ENCODE measurements at regions not wholly inside any gene's neighbourhood (a gene's known extent, or its start where the extent isn't known, plus 50 kb on each side); places are given as distances from the start of the nearest gene placed in this dataset.

DNA sequence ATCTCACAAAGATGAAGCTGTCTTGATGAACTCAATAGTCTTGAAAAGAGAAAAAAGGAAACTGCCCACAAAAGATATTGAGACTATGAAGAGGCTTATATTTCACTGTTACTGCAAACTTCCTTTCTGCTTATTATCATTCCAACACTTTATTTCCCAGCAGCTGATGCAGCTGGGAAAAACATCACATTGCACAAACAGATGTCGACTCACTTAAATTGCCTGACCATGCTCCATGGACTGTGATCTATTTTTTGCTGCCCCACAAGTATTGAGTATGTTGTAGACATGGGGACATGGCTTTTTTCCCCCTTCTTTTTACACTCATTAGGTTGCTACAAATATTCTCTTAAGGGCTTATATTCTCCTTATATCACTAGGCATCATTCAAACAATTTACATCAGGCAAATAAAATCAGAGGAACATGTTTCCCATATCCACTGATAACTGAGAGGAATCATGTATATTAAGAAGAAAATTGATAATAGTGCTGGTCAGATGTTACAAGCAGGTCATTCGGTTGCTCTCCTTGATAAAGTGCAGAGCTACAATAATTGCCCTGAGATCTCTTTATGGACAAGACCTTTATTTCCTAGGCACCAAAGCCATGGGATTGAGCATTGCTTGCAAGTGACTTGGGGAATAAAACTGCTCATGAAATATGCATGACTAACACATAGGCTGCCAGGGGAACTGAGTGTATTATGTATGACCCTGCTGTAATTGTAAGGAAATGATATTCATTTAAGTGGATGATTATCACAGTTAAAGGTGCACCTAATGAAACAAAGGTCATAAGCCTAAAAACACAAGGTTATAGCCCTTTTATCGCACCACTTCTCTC is 509.9 kb downstream of the ZNF608 start:
- no peak for DNase-seq (ENCODE audit: low read depth in 2 of 2)

DNA sequence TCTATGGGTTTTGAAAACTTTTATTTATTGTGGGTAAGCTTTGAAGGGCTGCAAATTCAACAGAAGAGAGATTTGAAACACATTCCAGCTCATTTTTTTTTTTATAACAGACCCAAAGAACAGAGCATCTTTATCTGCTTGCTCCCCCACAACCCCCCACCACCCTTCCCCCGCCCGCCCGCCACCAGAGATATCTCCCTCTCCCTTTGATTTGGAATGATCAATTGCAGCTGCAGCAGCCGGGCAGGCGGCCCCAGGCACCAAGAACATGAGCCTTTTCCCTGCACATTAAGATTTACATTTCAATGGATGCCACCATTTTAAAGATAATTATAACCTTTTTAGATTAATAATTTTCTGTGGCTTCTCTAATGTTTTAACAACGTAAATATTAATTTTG is 510.9 kb downstream of the ZNF608 start:
- no peak for DNase-seq (ENCODE audit: low read depth in 2 of 2)

DNA sequence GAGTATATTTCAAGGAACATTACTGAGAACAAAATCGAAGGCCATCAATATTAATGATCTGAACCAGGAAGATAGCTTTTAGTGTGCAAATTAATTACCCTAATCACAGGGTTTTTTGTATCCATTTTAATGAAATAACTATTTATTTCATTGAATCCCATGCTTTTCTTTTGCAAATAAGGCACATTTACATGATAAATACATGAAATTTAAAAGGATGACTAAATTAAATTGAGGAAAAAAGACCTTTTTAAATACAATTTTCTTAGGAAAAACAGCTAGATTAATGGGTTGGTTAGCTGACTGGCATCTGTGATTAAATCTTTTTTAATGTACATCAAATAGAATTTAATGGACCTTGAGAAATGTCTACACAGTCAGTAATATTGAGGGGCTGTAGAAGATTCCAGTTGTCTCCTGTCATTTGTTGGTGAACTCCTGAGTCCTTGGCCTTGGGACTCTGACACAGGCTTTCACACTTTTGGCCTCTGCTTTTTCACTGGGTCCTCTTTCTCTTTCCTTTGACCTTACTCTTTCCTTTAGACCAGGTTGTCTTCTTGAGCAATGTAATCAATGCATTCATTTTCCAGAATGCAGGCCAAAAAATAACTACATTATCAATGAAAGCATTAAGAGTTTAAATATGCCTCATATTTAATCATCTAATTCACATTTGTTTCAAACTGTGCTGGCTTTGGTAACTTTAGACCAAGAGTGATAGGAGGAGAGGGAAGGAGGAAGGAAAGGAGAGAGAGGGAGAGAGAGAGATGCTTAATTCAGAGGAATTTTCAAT is 511.5 kb downstream of the ZNF608 start:
- no peak for DNase-seq (ENCODE audit: low read depth in 2 of 2)

DNA sequence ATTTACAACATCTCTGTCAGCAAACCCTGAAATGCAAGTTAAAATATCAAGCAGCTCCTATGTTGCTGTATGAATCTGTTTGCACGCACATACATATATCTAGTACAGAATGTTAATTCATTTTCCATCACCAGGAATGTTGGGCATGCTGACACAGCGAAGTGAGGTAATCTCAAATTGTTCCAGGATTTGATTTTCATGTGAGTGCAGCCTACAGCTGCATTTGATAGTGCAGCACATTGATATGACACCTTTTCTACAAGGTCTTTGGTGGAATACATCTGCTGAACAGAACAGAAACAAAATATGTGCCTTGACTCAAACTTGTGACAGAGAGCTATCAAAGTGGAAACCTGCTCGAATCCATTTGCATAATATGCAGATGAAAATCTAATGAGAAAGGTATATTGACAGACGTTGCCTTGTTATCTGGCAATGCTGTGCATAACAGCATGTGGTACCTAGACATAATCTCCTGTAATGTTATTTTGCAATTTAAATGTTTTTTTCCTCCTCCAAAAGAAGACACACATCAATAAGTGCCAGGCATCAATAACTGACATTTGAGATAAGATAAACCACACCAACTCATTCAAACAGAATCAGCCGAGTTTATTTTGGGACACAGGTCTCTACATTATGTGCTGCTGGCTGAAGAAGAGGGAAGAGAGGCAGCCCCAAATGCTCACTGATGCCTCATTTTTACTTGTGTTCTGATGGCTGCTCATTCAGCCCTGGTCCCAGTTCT is 512.2 kb downstream of the ZNF608 start:
- DNase-seq (ENCODE audit: low read depth in 2 of 2) = no peak

DNA sequence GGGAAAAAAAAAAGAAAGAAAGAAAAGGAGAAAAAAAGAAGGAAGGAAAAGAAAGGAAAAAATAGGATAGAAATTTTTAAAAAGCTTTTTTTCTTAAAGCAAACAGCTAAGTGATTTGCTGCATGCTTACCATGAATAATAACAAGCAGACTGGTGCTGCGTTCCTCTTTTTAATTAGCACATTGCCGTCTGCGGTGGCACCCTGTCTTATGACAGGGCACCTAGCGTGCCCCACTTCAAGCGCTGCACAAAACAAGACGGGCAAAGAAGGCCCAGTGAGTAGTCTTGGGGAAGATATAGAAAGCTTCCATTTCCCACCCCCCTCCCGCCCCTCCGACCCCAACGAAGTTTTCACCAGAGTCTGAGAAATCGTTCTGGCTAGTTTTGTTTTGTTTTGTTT is 513.9 kb downstream of the ZNF608 start:
- no peak for DNase-seq (ENCODE audit: low read depth in 2 of 2)

DNA sequence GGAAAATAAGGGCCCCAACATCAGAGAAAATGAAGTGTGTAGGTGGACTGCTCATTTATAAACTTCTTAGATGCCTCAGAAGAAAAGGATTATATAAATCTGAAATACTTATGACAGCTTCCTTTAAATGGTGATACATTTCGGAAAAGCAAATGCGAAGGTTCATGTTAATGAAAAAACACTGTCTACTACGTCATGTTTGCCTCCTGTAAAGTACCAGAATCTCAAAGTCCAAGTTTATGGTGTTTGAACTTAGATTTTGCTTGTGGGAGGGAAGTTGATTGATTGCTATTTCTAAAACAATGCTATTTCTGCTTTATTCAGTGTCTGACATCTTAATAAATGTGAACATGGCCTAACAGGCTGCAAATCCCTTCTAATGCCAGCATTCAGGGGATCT is 514.6 kb downstream of the ZNF608 start:
- DNase-seq (ENCODE audit: low read depth in 2 of 2) = no peak

DNA sequence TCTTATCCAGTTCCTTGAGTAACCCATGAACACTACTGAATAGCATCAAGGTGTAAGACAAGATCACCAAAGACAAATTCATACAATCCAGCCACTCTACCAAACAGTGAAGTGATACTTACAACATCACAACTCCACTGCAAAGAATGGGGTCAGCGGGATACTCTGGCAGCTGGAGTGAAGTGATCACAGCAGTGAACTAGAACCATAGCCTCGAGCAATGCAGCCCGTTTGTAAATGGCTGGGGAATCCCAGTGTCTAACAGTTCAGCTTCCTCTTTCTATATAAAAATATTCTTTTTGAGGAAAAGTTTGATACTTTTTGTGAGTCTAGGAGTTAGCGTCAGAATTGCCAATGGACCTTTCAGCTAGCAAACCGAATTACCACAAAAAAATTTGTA is 515.2 kb downstream of the ZNF608 start:
- no peak for DNase-seq (ENCODE audit: low read depth in 2 of 2)

DNA sequence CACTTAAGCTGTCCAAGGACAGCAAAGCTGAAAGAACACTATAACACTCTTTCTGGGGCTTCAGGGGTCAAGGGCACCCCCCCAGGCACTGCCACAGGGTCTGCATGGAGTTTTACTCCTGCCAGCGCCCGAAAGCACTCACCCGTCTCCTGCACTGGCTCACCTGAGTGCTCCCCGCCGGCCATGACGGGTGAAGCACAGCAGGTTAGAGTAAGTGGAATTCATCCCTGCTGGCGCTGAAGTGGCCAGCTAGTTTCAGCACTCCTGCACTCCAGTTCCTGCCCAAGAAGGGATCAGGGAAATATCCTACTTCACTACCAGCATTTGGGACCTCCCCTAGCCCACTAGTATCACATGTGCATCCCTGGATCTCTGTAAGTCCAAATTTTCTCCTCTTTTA is 516.0 kb downstream of the ZNF608 start:
- no peak for DNase-seq (ENCODE audit: low read depth in 2 of 2)

DNA sequence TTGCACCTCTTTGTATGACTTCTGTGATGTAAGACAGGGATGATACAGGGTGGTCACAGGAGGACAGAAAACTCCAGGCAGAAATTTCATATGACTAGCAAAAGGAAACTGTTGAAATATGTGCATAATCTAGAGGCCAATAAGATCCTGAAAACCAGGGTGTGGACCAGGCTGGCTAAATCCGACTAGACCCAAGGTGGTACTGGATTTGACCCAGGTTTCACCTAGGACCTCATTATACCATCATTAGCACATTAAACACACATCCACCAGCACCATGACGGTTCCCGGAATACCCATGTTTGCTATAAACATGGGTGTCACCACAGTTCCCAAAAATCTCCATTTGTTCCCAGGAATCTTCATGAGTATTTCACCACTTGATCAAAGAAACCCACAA is 517.1 kb downstream of the ZNF608 start:
- DNase-seq (ENCODE audit: low read depth in 2 of 2) = no peak

DNA sequence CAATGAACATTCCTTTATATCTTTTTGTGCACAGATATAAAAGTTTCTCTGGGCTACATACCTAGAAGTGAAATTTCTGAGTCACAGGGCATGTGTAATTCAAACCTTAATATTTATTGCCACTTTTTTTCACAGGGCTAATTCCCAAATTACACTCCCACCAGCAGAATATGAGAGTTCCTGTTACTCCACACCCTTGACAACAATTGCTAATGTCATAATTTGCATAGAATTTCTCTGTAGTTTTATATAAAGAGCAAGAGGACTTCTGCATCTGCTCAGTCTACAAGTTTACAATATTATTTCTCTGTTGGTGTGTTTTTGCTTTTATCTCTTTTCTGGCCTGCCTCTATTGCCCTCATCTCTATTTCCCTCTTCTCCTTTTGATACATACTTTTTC is 518.5 kb downstream of the ZNF608 start:
- DNase-seq (ENCODE audit: low read depth in 2 of 2) = no peak

DNA sequence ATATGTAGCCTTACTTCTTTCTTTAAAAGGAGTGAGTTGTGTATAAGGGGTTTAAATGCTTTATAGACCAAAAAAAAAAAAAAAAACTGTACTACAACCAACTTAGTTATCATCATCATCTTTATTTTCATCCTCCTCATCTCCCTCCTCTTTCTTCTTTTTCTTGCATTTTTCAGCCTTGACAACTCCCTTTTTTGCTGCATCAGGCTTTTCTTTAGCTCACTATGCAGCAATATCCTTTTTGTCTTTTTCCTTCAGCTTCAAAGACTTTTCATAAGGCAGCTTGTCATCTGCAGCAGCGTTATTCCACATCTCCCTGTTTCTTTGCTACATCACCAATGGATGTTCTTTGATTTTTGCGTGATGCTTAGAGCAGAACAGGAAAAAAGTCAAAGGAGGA is 526.0 kb downstream of the ZNF608 start:
- no peak for DNase-seq (ENCODE audit: low read depth in 2 of 2)

DNA sequence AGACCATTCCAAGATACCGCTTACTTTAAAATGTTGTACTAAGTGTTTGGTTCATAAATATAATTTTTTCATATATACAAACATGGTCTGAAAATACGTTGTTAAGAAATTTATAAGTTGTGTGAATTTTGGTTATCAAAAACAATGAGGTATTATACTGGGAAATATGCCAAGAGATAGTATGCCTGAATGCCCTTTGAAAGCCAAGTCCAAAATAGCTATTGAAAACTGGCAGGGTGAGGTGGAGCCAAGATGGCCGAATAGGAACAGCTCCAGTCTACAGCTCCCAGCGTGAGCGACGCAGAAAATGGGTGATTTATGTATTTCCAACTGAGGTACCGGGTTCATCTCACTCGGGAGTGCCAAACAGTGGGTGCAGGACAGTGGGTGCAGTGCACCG is 533.5 kb downstream of the ZNF608 start:
- DNase-seq (ENCODE audit: low read depth in 2 of 2) = no peak

DNA sequence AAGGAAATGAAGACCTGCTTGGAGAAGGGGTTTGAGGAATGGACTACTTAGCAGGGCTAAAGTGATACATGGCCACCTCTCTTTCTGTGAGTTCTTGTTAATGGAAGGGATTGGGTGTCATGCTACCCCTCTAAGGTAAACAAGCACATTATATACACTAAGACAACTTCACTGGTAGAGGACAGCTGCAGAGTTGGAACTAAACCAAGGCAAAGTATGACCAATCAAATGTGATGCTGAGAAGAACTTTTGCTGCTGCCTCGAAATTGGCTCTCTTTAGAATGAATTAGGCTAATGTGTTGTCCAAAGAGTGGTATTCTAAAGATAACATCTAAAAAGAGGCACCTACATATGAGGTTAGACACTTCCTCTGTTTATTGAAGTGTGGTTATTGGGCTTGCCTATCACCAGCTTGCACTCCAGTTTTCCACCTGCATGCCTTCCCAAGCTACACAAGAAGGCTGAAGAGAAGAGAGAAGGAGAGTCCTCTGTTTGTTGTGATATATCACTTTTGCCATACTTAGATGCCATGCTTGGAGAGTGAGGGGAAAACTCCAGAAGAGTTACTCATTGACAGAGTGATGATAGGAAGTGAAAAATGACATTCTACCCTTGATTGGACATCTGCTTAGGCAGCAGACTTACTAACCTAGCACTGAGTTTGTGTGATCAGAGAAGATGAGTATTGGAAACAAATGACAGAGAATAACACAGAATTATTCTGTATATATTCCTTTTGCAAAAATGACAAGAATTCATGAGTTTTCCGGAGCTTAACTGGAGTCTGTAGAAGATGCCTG is 536.1 kb downstream of the ZNF608 start:
- no peak for DNase-seq (ENCODE audit: low read depth in 2 of 2)

DNA sequence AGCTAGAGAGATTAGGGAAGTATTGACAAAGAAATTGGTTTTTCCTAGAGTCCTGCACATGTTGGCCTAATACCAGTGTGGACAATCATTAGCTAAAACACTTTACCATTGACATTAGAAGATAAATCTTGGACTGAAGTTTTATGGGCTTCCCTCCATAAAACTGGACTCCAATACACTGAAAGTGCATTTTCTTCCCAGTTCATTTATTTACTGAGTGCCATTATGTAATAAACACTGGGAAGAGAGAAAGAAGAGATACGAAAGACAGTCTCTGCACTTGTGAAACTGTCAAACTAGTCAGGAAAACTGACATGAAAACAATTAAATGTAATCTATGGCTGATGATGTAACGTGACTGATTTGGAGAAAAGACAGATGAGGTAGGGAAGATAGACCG is 539.3 kb downstream of the ZNF608 start:
- DNase-seq (ENCODE audit: low read depth in 2 of 2) = no peak

DNA sequence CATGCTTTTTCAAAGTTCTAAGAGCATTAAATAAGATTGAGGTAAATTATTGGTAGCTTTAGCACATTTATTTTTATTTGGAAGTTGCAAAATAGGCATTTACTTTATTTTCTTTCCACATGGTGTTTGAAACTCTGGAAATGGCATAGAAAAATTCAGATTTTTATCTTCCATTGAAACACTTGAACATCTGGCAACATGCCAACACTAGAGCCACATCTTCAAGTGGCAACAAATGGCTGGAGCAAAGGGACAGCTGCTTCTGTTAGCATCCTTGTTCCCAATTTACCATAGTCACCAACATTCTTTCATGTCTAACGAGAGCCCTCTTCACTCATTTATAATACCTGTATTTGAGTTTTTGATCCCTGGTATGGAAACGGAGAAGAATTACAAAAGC is 539.9 kb downstream of the ZNF608 start:
- no peak for DNase-seq (ENCODE audit: low read depth in 2 of 2)

DNA sequence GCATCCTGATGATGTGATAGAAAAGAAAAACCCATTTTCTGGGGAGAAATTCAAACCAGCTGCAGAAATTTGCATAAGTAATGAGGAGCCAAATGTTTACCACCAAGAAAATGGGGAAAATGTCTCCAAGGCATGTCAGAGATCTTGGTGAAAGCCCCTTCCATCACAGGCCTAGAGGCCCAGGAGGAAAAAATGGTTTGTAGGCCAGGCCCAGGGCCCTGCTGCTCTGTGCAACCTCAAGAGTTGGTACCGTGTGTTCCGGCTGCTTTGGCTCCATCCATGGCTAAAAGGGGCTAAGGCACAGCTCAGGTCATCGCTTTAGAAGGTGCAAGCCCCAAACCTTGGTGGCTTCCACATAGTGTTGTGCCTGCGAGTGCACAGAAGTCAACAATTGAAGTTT is 543.1 kb downstream of the ZNF608 start:
- DNase-seq (ENCODE audit: low read depth in 2 of 2) = no peak

DNA sequence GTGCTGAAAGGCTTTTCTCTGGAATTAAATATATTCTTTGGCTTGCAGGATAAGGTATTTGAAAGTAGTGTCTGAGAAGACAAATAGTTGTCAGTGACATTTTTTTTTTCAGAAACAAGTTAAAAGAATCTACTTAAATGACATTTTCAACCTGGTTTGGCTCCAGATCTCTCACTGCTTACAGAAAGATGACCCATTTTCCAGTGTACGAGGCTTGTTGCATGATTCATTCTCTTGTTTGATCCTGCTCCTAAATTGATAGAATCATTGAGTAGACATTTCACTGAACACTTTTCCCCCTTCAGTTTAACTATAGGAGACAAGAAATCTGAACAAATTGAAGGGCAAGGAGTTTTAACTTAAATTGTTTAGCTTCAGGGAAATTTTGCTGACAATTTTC is 546.1 kb downstream of the ZNF608 start:
- DNase-seq (ENCODE audit: low read depth in 2 of 2) = no peak

DNA sequence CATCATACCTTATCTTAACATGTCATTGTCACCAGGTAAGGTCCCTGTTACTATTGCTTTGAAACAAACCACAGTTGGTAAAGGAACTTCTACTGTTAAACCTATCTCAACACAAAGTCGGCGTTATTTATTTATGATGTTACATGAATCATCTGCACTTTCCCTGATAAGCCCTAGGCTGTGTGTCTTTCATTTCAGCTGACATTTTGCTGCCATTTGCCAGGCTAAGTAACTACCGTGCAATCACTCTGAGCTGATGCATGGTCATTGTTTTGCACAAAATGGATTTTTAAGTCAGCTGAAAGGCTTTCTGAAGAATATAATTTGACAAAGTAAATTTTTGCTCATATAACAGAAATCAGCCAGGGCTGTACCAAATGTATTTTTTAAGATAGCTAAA is 546.5 kb downstream of the ZNF608 start:
- no peak for DNase-seq (ENCODE audit: low read depth in 2 of 2)

DNA sequence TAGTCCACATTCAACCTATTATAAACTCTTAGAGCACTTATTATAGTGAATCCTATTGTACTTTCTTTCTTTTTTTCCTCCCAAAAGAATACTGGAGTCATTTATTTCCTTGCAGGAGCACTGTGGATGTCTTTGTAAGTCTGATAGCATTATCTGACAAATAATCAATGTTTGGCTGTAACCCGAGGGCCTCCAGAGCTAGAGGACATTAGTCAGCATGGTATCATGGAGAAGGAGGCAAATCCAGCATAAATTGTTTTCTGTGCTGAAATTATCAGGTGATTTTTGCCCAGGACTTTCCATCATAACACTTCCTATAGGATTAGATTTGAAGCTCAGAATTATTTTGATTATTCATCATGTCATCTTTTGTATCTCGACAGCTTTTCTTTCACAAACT is 551.0 kb downstream of the ZNF608 start:
- no peak for DNase-seq (ENCODE audit: low read depth in 2 of 2)

DNA sequence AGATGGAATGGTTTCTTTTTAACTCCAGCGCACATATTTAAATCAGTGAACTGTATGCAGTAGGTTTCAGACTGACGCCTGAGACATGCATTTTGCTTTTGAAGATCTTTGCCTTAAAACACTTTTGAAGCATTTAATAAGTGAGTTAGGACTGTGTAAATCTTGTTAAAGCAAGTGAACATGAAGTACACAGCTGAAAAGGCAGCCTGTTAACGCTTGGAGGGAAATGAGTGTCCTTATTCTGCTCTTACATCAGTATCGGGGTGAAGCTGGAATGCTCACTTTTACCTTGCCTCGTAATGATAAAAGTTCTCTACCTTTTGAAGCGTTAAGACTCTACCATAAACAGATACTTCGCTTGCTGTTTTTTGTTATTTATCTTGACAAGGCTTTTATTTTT is 552.2 kb downstream of the ZNF608 start:
- DNase-seq (ENCODE audit: low read depth in 2 of 2) = no peak

DNA sequence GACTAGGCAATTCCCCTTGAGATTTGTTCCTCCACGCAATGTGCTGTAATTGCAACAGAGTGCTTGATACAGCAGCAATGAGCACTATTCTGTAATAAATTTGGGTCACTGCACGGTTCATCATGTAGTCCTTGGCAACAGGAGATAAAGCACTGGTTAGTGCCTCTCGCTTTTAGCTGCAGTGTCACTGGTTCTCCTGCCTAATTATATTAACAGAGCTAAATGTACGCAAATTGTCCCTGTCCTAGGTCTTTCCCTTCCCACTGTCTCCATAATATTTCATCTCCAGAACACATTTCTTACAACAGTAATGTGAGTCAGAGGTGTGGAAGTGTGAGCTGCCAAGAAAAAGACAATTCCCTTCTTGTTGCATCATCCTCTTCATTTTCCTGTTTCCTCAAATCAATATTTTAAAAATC is 553.1 kb downstream of the ZNF608 start:
- DNase-seq (ENCODE audit: low read depth in 2 of 2) = peak in 1 of 2 donors; percentile 51

DNA sequence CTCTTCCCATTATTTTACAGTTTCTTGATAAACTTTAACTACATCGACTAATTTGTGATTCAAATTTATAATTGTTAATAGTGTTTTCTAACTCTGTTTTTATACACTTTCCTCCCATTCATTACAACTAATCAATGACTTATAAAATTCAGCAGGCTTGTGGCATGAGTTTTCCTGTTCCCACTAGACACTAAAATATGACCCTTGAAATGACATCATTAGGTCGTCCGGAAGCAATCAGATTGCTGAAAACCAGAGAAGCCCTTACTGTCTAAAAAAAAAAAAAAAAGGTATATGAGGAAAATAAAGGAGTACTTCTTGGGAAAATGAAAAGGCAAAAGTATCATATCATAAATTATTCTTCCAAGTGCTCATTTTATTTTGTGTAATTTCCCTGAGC is 553.7 kb downstream of the ZNF608 start:
- no peak for DNase-seq (ENCODE audit: low read depth in 2 of 2)

All from dermis microvascular lymphatic vessel endothelial cell (primary cell).